Gastrocnemius medialis (tissue), 4 donors: ENCODE measurements at regions not wholly inside any gene's neighbourhood (a gene's known extent, or its start where the extent isn't known, plus 50 kb on each side); places are given as distances from the start of the nearest gene placed in this dataset.

Experiments used
- ATAC-seq, 2 donors: fragments of 150-250 bp; one replicate each; pipeline ENCODE4 v1.9.1; 2016
- DNase-seq, 2 donors: peaks; one replicate each; pipeline ENCODE4 v3.0.0-alpha.2; 2019
- H3K27ac ChIP-seq, 4 donors: fragments of 200-600 bp; sonication (generic); 1 replicate in 1 of 4; 2 replicates in 3 of 4; pipeline ENCODE4 v1.5.1; 2016 to 2018; ENCODE audit warnings: mild to moderate bottlenecking in 2 of 4, moderate library complexity in 1 of 4
- H3K27me3 ChIP-seq, 3 donors: fragments of 200-600 bp; sonication (generic) in 2 of 3; 1 replicate in 1 of 3; 2 replicates in 2 of 3; pipeline versions ENCODE4 v1.5.1 to v1.6.0; 2016 to 2019; ENCODE audit warnings: mild to moderate bottlenecking in 1 of 3, moderate library complexity in 1 of 3
- H3K36me3 ChIP-seq, 2 donors: fragments of 200-600 bp; sonication (generic) in 1 of 2; one replicate each; pipeline ENCODE4 v1.5.1; 2017 to 2018
- H3K4me1 ChIP-seq, 2 donors: fragments of 200-600 bp; sonication (generic) in 1 of 2; one replicate each; pipeline ENCODE4 v1.5.1; 2016 to 2017; ENCODE audit warnings: mild to moderate bottlenecking in 2 of 2
- H3K4me3 ChIP-seq, 4 donors: fragments of 200-600 bp; sonication (generic) in 3 of 4; 1 replicate in 1 of 4; 2 replicates in 3 of 4; pipeline ENCODE4 v1.5.1; 2016 to 2019; ENCODE audit warnings: mild to moderate bottlenecking in 2 of 4
- H3K9me3 ChIP-seq, 3 donors: fragments of 200-600 bp; sonication (generic) in 2 of 3; 1 replicate in 1 of 3; 2 replicates in 2 of 3; pipeline ENCODE4 v1.5.1; 2016 to 2019
- CTCF ChIP-seq, 5 experiments: fragments of 450-650 bp in 3 of 5; fragments of 200-600 bp in 2 of 5; sonication (generic) in 2 of 5; IDR thresholded peaks in 4 of 5; conservative IDR thresholded peaks in 1 of 5; 1 replicate in 4 of 5; 2 replicates in 1 of 5; pipeline ENCODE4 v1.5.1; 2016 to 2019; ENCODE audit warnings: antibody characterized with exemption in 5 of 5, mild to moderate bottlenecking in 3 of 5, moderate library complexity in 3 of 5
- POLR2A ChIP-seq, 2 donors: fragments of 450-650 bp; IDR thresholded peaks; one replicate each; pipeline ENCODE4 v1.6.1; 2017; ENCODE audit warnings: antibody characterized with exemption in 2 of 2, mild to moderate bottlenecking in 2 of 2, moderate library complexity in 2 of 2
- in situ Hi-C, 4 donors: fragments of 200-750 bp; cut with MboI; loops; one replicate each; pipeline versions ENCODE4 v1.15.0 to v1.8.0; 2017; ENCODE audit warnings: low sequenced_read_pairs in 4 of 4
- intact Hi-C: fragments of 100-400 bp; cut with DNase I; formaldehyde crosslinking; loops from one replicate; pipeline ENCODE4 v1.15.1; 2023; ENCODE audit warnings: low total_unique reads

GRCh38 chr16:63311313-63311712, 1275.1 kb upstream of the CDH8 start:
- no peaks in the 10 kb centered on the region for H3K27me3 ChIP-seq
- TF ChIP-seq POLR2A (IDR thresholded peaks at IDR 0.05) (no peak), CTCF (IDR thresholded peaks at IDR 0.05 in 4 of 5, conservative IDR thresholded peaks at IDR 0.05 in 1 of 5) (no peak)
- DNase-seq (no peak), ATAC-seq (no peak)
- no peak overlapping the region for H3K27ac ChIP-seq
- intact Hi-C loops (no loop called here), in situ Hi-C loops (no loop called here)
- no peak overlapping the region for H3K4me3 ChIP-seq
- H3K4me1 ChIP-seq, result no peaks in the 10 kb centered on the region
- H3K9me3 ChIP-seq, result no peaks in the 10 kb centered on the region
- no peaks in the 10 kb centered on the region for H3K36me3 ChIP-seq

- Histone ChIP-seq H3K9me3 (no peaks in the 10 kb centered on the region), H3K4me1 (no peaks in the 10 kb centered on the region), H3K27me3 (no peaks in the 10 kb centered on the region), H3K27ac (no peak overlapping the region), H3K4me3 (no peak overlapping the region), H3K36me3 (no peaks in the 10 kb centered on the region)
- in situ Hi-C loops (no loop called here), intact Hi-C loops (no loop called here)
- ATAC-seq (no peak), DNase-seq (no peak)
- TF ChIP-seq CTCF (IDR thresholded peaks at IDR 0.05 in 4 of 5, conservative IDR thresholded peaks at IDR 0.05 in 1 of 5) (no peak), POLR2A (IDR thresholded peaks at IDR 0.05) (no peak)
These were observed 1266.6 kb upstream of the CDH8 start for GRCh38 chr16:63302811-63303210.

- in situ Hi-C loops (no loop called here), intact Hi-C loops (no loop called here)
- Histone ChIP-seq H3K36me3 (no peaks in the 10 kb centered on the region), H3K9me3 (no peaks in the 10 kb centered on the region), H3K4me3 (no peak overlapping the region), H3K27ac (no peak overlapping the region), H3K4me1 (no peaks in the 10 kb centered on the region), H3K27me3 (no peaks in the 10 kb centered on the region)
- no peak for ATAC-seq
- TF ChIP-seq POLR2A (IDR thresholded peaks at IDR 0.05) (no peak), CTCF (IDR thresholded peaks at IDR 0.05 in 4 of 5, conservative IDR thresholded peaks at IDR 0.05 in 1 of 5) (no peak)
- DNase-seq, result no peak
These were observed 1265.1 kb upstream of the CDH8 start for GRCh38 chr16:63301349-63301748.

- Histone ChIP-seq H3K27me3 (no peaks in the 10 kb centered on the region), H3K4me1 (no peaks in the 10 kb centered on the region), H3K27ac (no peak overlapping the region), H3K9me3 (no peaks in the 10 kb centered on the region), H3K36me3 (no peaks in the 10 kb centered on the region), H3K4me3 (no peak overlapping the region)
- ATAC-seq, result no peak
- intact Hi-C loops (no loop called here), in situ Hi-C loops (no loop called here)
- no peak for DNase-seq
- TF ChIP-seq POLR2A (IDR thresholded peaks at IDR 0.05) (no peak), CTCF (IDR thresholded peaks at IDR 0.05 in 4 of 5, conservative IDR thresholded peaks at IDR 0.05 in 1 of 5) (no peak)
These were observed 1262.8 kb upstream of the CDH8 start for GRCh38 chr16:63298993-63299392.

- TF ChIP-seq POLR2A (IDR thresholded peaks at IDR 0.05), result no peak
- no peak for TF ChIP-seq CTCF (IDR thresholded peaks at IDR 0.05 in 4 of 5, conservative IDR thresholded peaks at IDR 0.05 in 1 of 5)
- Histone ChIP-seq H3K4me1 (no peaks in the 10 kb centered on the region), H3K27ac (no peak overlapping the region), H3K36me3 (no peaks in the 10 kb centered on the region), H3K4me3 (no peak overlapping the region), H3K27me3 (no peaks in the 10 kb centered on the region), H3K9me3 (no peaks in the 10 kb centered on the region)
- in situ Hi-C loops, result no loop called here
- intact Hi-C loops, result no loop called here
- ATAC-seq (no peak), DNase-seq (no peak)
These were observed 1255.8 kb upstream of the CDH8 start for GRCh38 chr16:63292036-63292435.
